Natural killer cell (primary cell): ENCODE measurements at regions not wholly inside any gene's neighbourhood (a gene's known extent, or its start where the extent isn't known, plus 50 kb on each side); places are given as distances from the start of the nearest gene placed in this dataset.

Experiments
- ATAC-seq, 3 donors: fragments of 150-1000 bp in 2 of 3; fragments of 200-7000 bp in 1 of 3; cut with Tn5 transposase; 1 replicate in 1 of 3; 2 replicates in 2 of 3; pipeline ENCODE4 v1.10.0; 2021; ENCODE audit warnings: mild to moderate bottlenecking in 2 of 3, moderate library complexity in 2 of 3
- DNase-seq, 2 donors: peaks; one replicate each; pipeline versions ENCODE4 v3.0.0 to v3.0.0-alpha.2; 2013 to 2021; ENCODE audit warnings: mixed read lengths in 1 of 2
- H3K27ac ChIP-seq: one replicate; pipeline ENCODE4 v1.5.1; 2013; ENCODE audit warnings: mild to moderate bottlenecking, low read length
- H3K27me3 ChIP-seq: one replicate; pipeline ENCODE4 v1.6.1; 2013; ENCODE audit warnings: low read length; ENCODE audit not compliant: control insufficient read depth, insufficient read depth
- H3K36me3 ChIP-seq: one replicate; pipeline ENCODE4 v1.6.1; 2013; ENCODE audit warnings: low read length; ENCODE audit not compliant: control insufficient read depth, insufficient read depth
- H3K4me1 ChIP-seq: one replicate; pipeline ENCODE4 v1.6.1; 2013; ENCODE audit warnings: low read length; ENCODE audit not compliant: control insufficient read depth, insufficient read depth
- H3K4me3 ChIP-seq: one replicate; pipeline ENCODE4 v1.5.1; 2013; ENCODE audit warnings: low read length
- H3K9me3 ChIP-seq: one replicate; pipeline ENCODE4 v1.6.1; 2013; ENCODE audit warnings: low read length; ENCODE audit not compliant: control insufficient read depth, insufficient read depth
- H3K27ac Mint-ChIP-seq, 2 donors: one replicate each; pipeline ENCODE4 v1.8.0; 2022; ENCODE audit warnings: mild to moderate bottlenecking in 2 of 2, mixed read lengths in 2 of 2, moderate library complexity in 1 of 2
- H3K27me3 Mint-ChIP-seq, 2 donors: one replicate each; pipeline ENCODE4 v1.8.0; 2022; ENCODE audit warnings: low read depth in 2 of 2, mixed read lengths in 2 of 2
- H3K36me3 Mint-ChIP-seq: one replicate; pipeline ENCODE4 v1.8.0; 2022; ENCODE audit warnings: mixed read lengths
- H3K4me1 Mint-ChIP-seq, 2 donors: one replicate each; pipeline ENCODE4 v1.8.0; 2022; ENCODE audit warnings: mixed read lengths in 2 of 2
- H3K4me3 Mint-ChIP-seq: one replicate; pipeline ENCODE4 v1.8.0; 2022; ENCODE audit warnings: mild to moderate bottlenecking, moderate library complexity, mixed read lengths
- H3K9me3 Mint-ChIP-seq, 2 donors: one replicate each; pipeline ENCODE4 v1.8.0; 2022; ENCODE audit warnings: mixed read lengths in 2 of 2
- CTCF ChIP-seq: fragments of 200-600 bp; IDR thresholded peaks from one replicate; pipeline ENCODE4 v1.8.0; 2022; ENCODE audit warnings: antibody characterized with exemption
- WGBS: methylation state at CpG from one replicate; pipeline ENCODE4 v1.1.7; 2013; ENCODE audit warnings: missing lambda C conversion rate; ENCODE audit not compliant: insufficient coverage; 5-methylcytosine and 5-hydroxymethylcytosine counted together
- intact Hi-C: fragments of 100-400 bp; cut with micrococcal nuclease; formaldehyde crosslinking; loops from one replicate; pipeline ENCODE4 v1.14.2; 2022

DNA sequence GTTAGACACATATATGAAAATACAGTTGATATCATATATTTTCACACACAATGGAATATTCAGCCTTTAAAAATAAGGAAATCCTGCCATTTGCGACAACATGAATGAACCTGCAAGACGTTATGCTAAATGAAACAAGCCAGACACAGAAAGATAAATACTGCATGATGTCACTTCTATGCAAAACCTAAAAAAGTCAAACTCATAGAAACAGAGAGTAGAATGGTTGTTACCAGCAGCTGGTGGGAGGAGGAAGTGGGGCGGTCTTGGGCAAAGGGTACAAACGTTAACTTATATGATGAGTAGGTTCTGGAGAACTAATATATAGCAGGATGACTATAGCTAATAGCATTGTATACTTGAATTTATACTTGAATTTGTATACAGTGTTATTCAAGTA, 213.2 kb upstream of the NR2F2 start:
- no peak for ATAC-seq
- intact Hi-C loops, result no loop called here
- WGBS, result 88% methylated on average over 4 of the region's 4 CpGs
- Histone ChIP-seq H3K36me3 (no peaks in the 10 kb centered on the region), H3K27me3 (no peaks in the 10 kb centered on the region), H3K4me1 (no peaks in the 10 kb centered on the region), H3K27ac (no peak overlapping the region), H3K4me3 (no peak overlapping the region), H3K9me3 (no peaks in the 10 kb centered on the region)
- no peak for TF ChIP-seq CTCF
- H3K36me3 Mint-ChIP-seq, result no peaks in the 10 kb centered on the region
- H3K4me3 Mint-ChIP-seq, result no peak overlapping the region
- H3K27me3 Mint-ChIP-seq, result peaks cover 27 to 69% of the 10 kb centered on the region in 2 donors
- no peaks in the 10 kb centered on the region for H3K9me3 Mint-ChIP-seq
- H3K4me1 Mint-ChIP-seq, result no peaks in the 10 kb centered on the region
- no peak overlapping the region for H3K27ac Mint-ChIP-seq
- no peak for DNase-seq

GRCh38 chr15:96119734-96120133, 210.8 kb upstream of the NR2F2 start:
- no peak for ATAC-seq
- Histone ChIP-seq H3K27ac (no peak overlapping the region), H3K36me3 (no peaks in the 10 kb centered on the region), H3K27me3 (no peaks in the 10 kb centered on the region), H3K9me3 (no peaks in the 10 kb centered on the region), H3K4me3 (no peak overlapping the region), H3K4me1 (no peaks in the 10 kb centered on the region)
- intact Hi-C loops, result no loop called here
- no peak for DNase-seq
- peaks cover 13 to 54% of the 10 kb centered on the region in 2 donors for H3K27me3 Mint-ChIP-seq
- no peak overlapping the region for H3K27ac Mint-ChIP-seq
- H3K4me1 Mint-ChIP-seq, result no peaks in the 10 kb centered on the region
- 87% methylated on average over 12 of the region's 12 CpGs for whole genome bisulfite sequencing
- no peak overlapping the region for H3K4me3 Mint-ChIP-seq
- no peak for TF ChIP-seq CTCF
- no peaks in the 10 kb centered on the region for H3K36me3 Mint-ChIP-seq
- no peaks in the 10 kb centered on the region for H3K9me3 Mint-ChIP-seq

- Mint-ChIP-seq H3K4me3 (no peak overlapping the region), H3K9me3 (no peaks in the 10 kb centered on the region), H3K36me3 (no peaks in the 10 kb centered on the region), H3K27ac (no peak overlapping the region), H3K4me1 (no peaks in the 10 kb centered on the region), H3K27me3 (peaks cover 13 to 40% of the 10 kb centered on the region in 2 donors)
- ATAC-seq, result no peak
- no peak for DNase-seq
- Histone ChIP-seq H3K9me3 (no peaks in the 10 kb centered on the region), H3K27me3 (no peaks in the 10 kb centered on the region), H3K4me3 (no peak overlapping the region), H3K4me1 (no peaks in the 10 kb centered on the region), H3K27ac (no peak overlapping the region), H3K36me3 (no peaks in the 10 kb centered on the region)
- no peak for TF ChIP-seq CTCF
- intact Hi-C loops, result no loop called here
- 81% methylated on average over 10 of the region's 12 CpGs for WGBS
Measured at GRCh38 chr15:96121086-96121920, 209.2 kb upstream of the NR2F2 start.
